Fibroblast of lung (primary cell): ENCODE measurements at regions not wholly inside any gene's neighbourhood (a gene's known extent, or its start where the extent isn't known, plus 50 kb on each side); places are given as distances from the start of the nearest gene placed in this dataset.

Experiments used
- EZH2 ChIP-seq: IDR thresholded peaks from 2 replicates; pipeline ENCODE4 v1.5.1; 2012; ENCODE audit warnings: low read length, control low read depth, mild to moderate bottlenecking; ENCODE audit errors: missing control alignments
- TF ChIP-seq, protein P1 (sequence below), 2 donors: IDR thresholded peaks in 1 of 2; conservative IDR thresholded peaks in 1 of 2; 1 replicate in 1 of 2; 2 replicates in 1 of 2; pipeline ENCODE4 v1.5.1; 2011 to 2012; ENCODE audit warnings: low read length in 2 of 2, control low read depth in 1 of 2, inconsistent platforms in 1 of 2, low read depth in 1 of 2, mild to moderate bottlenecking in 1 of 2

DNA sequence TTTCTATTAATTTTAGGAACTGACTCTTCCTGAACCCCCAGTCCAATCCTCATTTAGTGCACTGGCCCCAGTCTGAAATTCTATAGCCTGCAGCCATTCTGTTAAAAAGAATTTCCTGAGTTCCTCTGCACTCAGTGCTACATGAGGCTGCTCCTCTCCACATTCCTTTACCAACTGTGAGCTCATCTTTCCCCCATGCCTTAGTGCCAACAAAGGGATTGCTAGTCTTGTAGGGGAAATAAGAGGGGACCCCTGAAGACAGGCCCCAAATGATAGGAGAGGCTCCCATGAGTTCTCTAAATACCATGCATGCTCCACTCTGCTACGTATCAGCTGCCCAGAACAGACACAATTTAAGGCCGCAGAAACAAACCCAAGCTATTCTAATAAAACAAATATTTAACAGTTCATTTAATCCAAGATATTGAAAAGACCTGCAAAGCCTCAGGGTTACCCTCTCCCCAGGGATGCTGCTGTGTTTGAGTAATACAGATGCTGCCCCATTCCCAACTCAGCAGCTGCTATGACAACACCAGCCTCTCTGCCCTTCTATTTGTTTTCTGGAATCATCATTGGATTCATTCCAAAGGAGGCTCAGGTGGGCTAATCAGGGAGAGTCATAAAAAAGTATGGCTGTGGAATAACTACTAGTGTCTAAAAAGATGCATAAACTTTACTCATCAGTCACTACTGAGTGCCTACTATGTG, 228.5 kb downstream of the TOX3 start:
- TF ChIP-seq, protein P1, sequence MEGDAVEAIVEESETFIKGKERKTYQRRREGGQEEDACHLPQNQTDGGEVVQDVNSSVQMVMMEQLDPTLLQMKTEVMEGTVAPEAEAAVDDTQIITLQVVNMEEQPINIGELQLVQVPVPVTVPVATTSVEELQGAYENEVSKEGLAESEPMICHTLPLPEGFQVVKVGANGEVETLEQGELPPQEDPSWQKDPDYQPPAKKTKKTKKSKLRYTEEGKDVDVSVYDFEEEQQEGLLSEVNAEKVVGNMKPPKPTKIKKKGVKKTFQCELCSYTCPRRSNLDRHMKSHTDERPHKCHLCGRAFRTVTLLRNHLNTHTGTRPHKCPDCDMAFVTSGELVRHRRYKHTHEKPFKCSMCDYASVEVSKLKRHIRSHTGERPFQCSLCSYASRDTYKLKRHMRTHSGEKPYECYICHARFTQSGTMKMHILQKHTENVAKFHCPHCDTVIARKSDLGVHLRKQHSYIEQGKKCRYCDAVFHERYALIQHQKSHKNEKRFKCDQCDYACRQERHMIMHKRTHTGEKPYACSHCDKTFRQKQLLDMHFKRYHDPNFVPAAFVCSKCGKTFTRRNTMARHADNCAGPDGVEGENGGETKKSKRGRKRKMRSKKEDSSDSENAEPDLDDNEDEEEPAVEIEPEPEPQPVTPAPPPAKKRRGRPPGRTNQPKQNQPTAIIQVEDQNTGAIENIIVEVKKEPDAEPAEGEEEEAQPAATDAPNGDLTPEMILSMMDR (conservative IDR thresholded peaks at IDR 0.05 in 1 of 2, IDR thresholded peaks at IDR 0.05 in 1 of 2; ENCODE audit: low read depth in 1 of 2, low read length in 2 of 2) = no peak
- no peak for TF ChIP-seq EZH2
